K562 (cell line): ENCODE measurements at regions not wholly inside any gene's neighbourhood (a gene's known extent, or its start where the extent isn't known, plus 50 kb on each side); places are given as distances from the start of the nearest gene placed in this dataset.

Experiments
- CTCF ChIP-seq, 3 experiments: IDR thresholded peaks in 2 of 3; conservative IDR thresholded peaks in 1 of 3; 2 replicates each; pipeline ENCODE4 v1.5.1; 2011 to 2012; ENCODE audit warnings: low read length in 3 of 3, mild to moderate bottlenecking in 3 of 3, control low read depth in 2 of 3, improper control_type of control experiment in 1 of 3, inconsistent platforms in 1 of 3, low read depth in 1 of 3, mixed read lengths in 1 of 3, moderate library complexity in 1 of 3; ENCODE audit not compliant: insufficient read depth in 2 of 3
- MGA ChIP-seq: fragments of 450-650 bp; IDR thresholded peaks from 2 replicates; pipeline ENCODE4 v1.6.1; 2016; ENCODE audit warnings: mild to moderate bottlenecking, moderate library complexity

DNA sequence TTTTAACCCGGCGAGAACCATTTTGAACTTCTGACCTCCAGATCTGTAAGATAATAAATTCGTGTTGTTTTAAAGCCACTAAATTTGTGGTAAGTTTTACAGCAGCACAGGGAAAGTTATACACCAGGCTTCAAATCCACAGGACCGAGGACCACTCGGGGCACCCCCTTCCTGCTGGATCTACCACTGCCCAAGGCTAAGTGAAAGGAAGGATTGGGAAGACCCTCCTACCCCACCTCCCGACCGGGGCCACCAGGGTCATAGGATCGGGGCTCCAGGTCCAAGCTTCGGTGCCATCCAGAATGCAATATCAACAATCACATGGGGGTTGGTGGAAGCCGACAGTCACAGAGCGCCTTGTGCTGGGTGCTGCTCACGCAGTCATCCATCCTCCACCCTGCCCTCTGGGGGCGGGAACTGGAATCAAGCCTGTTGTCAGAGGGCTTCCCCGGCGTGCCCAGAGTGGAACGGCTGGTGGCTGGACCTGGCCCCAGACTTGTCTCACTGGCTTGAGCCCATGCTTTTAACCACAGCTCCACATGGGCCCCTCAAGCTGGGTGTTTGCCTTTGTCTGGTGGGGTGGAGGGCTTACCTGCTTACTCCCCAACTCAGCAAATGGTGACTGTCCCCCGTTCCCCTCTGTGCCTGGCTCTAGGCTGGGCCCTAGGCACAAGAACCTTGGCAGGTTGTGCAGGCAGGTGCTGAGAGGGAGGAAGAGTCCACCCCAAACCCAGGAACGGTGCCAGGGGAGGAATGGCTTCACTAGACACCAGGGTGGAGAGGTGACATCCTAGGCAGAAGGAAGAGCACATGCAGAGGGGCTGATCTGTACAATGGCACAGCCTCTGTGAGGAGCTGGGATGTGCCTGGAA lies 180.3 kb upstream of the RTL1 start (continued):
- TF ChIP-seq MGA: no peak
- peak; percentile 36 to 55 (median 44); a peak in 5 of 6 replicates for TF ChIP-seq CTCF (IDR thresholded peaks at IDR 0.05 in 2 of 3, conservative IDR thresholded peaks at IDR 0.05 in 1 of 3; ENCODE audit: insufficient read depth in 2 of 3, low read depth in 1 of 3, low read length in 3 of 3)
